T-helper 2 cell (primary cell): ENCODE measurements at regions not wholly inside any gene's neighbourhood (a gene's known extent, or its start where the extent isn't known, plus 50 kb on each side); places are given as distances from the start of the nearest gene placed in this dataset.

Experiments used
- DNase-seq, 5 experiments: peaks; one replicate each; pipeline versions ENCODE4 v3.0.0 to v3.0.0-alpha.2; 2012 to 2022

DNA sequence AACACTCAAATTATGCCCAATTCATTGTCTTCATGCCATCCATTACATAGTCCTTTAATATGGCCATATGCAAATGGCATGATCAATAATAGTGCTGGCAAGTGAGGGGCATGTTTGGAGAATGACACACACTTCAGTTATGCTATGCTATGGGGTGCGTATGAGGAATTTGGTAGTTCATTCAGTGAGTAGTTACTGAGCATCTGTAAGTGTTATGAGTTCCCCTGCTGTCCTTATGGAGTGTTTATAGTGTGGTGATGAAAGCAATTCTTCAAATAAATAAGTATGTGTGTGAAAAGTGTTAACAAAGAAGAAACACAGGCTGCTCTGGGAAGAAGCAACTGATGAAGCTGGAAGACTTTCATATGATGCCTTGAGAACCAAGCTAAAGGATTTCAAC, 383.7 kb upstream of the SLC14A2 start:
- DNase-seq = no peak

DNA sequence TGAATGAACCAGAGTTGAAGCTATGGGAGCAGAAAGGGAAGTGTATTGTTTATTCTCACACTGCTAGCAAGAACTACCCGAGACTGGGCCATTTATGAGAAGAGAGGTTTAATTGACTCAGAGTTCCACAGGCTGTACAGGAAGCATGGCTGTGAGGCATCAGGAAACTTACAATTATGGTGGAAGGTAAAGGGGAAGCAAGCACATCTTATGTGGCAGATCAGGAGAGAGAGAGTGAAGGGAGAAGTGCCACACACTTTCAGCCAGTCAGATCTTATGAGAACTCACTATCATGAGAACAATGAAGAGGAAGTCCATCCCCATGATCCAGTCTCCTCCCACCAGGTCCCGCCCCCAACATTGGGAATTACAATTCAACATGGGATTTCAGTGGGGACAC, 383.2 kb upstream of the SLC14A2 start:
- no peak for DNase-seq

DNA sequence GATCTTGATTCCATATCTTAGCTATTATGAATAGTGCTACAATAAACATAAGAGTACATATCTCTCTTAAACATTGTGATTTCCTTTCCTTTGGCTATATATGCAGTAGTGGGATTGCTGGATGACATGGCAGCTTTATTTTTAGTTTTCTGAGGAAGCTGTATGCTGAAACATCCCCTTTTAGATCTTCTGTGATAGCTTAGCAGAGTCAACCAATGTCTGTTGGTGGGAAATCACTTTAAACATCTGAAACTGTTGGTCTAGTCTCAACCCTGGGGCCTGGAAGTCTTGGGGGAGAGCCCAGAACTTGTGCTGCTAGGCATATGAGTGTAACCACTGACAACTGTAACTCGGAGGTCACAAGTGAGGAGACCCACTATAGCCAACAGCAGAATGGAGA, 378.6 kb upstream of the SLC14A2 start:
- no peak for DNase-seq

DNA sequence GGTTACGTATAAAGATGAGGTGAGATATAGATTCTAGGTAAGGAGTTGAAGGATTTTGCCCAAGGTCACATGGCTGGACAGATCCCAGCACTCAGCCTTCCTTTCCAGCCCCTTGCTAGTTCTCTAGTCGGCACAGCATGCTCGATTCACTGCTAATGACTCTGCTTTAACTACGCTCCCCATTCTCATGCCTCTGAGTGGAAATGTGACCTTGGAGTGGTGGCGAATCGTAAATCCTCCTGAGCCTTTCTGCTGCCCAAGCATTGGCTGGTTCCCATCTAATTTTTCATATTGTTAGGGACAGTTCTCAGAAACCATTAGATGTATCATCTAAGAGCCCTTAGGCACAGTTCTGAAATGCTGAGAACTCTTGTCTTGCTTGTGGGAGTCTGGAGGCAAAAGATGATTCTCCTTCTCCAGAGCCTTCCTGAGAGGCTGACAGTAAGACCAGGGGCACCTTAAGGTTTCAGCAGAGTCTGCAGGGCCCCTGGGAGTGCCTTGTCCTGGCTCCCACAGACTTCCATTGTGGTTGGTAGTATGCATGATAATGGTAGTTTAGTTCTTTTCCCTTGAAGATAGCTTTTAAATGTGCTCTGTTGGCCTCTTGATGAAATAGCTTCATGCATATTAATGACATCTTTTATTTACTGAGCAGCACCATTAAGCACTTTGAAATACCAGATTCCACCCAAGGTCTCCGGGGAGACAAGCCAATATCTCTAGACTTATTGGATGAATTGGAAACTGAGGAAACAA, 377.8 kb upstream of the SLC14A2 start:
- DNase-seq = no peak

DNA sequence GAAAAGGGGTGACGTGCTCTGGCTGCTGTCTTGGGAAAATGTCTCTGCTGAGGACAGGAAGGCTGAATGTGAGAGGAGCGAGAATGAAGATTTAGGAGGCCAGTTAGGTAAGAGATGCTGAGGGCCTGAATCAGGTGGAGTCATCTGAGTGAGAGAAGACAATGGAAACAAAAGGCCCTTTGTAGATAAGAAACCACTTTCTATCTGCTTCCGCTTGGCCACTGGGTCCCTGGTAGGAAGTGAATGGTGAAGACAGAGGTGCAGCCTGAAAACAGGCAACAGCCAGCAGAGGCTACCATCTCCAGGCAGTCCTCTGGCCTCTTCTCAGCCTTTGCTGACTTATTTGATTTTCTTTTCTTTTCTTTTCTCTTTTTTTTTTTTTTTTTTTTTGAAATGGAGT, 374.0 kb upstream of the SLC14A2 start:
- DNase-seq = no peak

DNA sequence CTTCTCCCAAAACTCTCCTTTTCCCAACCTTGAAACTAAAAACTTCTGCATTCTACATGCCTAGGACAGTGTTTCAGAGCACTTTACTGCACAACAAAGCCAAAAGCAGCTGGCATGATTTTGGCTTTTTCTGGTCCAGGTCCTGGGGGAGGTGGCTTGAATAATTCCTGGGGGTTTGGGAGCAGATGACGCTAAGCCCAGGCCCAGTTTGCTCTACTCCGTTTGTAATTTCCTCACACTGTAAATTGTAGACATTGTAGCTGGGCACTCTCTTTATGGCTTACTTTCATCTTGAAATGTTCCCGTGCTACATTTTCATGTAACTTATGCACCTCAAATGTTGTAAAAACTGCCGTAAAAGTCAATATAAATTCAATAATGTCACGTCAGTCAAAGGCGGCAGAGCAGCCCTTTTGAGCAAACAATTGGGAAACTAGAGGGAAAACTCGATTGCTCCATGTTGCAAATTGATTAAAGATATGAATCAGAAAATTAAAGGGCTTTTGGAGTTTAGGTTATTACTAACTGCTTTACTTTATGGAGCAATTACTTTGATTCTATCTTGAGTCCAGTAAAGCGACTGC, 373.2 kb upstream of the SLC14A2 start:
- DNase-seq = no peak

DNA sequence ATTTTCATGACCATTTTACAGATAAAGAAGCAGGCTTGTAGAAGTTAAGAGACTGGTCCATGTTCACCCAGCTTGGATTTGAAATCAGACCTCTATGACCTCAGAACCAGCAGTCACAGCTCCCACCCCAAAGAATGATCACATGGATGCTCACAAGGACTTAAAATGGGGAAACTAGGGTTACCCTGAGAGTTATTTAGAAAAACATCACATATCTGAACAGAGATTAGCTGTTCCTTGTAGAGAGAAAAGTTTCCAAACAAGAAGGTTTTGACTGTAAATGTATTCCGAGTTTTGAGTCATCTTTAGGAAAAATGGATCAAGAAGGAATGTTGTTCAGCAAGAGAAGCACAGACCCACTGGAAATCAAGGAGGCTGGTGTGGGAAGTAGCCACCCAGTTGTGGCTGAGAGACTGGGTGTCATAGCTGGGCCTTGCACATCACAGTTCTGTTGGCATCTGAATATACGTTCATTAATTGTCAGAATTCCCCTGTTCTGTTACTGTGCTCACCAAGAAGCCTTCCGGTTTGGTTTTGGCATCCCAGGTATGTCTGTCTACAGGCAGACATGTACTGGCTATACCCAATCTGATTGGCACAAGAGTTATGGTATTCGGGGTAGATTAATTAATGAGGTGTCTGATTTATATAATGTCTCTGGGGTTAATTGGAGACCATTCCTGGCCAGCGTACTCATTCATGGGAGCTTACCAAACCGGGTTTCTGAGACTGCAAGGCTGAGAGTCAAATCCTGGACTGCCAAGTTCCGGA, 371.8 kb upstream of the SLC14A2 start:
- no peak for DNase-seq

DNA sequence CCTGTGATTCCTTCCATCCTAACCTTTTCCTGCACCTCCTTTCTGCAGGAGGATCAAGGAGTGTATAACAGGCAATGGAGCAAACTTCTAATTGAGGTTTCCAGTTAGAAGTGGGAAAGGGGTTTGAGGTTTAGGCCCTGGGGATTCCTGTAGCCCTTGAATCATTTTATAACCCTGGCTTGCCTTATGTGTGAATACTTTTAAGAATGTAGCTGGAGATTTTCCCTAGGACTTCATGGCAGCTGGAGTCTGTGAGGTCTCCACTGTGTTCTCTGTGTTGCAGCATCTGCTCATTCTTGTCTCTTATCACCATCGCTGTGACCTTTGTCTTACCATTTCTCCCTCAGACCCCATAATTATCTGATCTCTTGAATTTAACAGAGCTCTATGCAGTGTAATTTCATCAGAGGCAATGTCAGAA, 370.2 kb upstream of the SLC14A2 start:
- DNase-seq = no peak

DNA sequence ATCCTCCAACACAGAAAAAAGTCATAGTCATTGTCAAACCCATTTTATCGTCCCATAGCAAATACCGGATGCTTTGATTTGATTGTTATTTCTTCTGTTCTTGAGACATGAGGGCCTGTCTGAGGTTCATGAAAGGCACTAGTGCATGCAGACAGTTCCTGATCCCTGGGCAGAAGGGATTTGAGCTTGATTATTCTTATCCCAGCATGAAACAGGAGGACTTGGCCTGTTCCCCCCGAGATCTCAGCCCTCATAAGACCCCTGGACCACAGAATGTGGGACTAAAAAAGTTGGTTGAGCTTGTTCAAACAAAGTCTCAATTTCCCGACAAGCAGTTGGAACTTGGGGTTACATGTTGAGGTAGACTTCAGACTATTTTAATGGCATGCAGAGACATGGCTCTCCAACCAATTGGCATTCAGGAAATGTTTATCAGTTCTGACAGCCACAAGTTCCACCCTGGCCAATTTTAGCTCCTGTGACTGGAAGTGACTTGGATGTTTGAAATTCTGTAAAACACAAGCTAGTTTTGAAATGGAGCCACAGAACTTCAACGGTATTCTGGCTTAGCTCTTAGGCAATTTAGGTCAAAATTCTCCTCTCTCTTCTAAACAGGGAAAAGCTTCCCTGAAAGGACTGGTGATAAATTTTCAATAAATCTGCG, 366.9 kb upstream of the SLC14A2 start:
- no peak for DNase-seq

DNA sequence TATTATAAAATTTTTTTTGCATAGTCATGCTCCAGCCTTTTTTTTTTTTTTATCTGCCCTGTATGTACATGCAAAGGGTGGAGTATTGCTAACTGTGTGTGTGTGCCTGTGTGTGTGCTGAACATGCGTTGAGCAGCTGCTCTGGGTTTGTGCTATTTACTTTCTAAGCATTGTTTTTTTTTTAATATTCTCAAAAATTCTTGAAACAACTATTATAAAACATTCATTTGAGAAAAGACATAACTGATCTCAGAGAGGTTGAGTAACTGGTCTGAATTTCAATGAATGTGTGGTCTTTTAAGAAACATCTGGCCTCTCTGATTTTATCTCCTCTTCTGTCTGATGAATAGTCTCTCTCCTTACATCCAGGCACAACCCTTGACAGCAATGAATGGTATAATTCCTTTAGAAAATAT, 366.0 kb upstream of the SLC14A2 start:
- no peak for DNase-seq

DNA sequence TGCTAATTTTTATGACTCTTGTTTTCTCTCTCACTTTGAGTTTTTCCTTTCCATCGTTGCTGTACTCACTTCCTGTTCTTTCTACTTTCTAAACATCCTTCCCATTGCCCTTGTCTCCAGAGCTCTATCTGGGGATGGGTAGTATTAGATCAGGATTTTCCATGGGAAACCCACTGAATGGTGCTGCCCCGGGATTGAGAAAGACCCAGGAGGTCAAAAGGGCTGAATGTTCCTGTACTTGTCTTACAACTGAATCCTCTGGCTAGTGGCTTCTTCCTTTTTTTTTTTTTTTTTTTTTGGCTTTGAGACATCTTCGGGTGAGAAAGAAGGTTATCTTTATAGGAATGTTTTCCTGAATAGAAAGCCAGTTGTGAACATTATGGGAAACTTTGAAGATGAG, 364.8 kb upstream of the SLC14A2 start:
- DNase-seq = no peak

DNA sequence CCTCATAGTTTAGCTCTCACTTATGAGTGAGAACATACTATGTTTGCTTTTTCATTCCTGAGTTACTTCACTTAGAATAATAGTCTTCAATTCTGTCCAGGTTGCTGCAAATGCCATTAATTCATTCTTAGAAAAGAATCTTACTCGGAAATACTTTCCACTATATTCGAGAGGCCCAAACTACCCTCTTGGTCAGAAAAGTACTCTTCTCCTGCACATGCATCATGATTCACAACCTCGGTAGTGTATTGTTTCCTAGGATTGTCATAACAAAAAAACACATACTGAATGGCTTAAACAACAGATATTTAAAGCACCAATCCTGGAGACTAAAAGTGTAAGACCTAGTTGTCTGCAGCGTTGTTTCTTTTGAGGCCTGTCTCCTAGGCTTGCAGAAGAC, 364.0 kb upstream of the SLC14A2 start:
- DNase-seq = no peak

DNA sequence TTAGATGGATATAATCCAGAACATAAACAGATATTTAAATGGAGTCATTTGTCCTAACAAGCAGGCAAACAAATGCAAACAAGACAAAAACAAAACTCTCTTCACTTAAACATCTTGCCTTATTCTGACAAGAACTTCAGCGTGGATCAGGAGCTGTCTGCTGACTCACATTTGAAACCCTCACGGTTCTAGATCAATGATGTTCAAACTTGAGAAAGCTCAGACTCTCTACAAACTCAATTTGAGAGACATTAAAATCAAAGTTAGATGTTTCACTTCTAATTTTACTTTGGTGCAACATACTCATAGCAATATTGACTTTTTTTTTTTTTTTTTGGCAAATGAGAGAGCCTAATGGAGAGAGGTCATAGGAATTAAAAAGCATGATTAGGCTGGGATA, 362.8 kb upstream of the SLC14A2 start:
- DNase-seq = no peak

DNA sequence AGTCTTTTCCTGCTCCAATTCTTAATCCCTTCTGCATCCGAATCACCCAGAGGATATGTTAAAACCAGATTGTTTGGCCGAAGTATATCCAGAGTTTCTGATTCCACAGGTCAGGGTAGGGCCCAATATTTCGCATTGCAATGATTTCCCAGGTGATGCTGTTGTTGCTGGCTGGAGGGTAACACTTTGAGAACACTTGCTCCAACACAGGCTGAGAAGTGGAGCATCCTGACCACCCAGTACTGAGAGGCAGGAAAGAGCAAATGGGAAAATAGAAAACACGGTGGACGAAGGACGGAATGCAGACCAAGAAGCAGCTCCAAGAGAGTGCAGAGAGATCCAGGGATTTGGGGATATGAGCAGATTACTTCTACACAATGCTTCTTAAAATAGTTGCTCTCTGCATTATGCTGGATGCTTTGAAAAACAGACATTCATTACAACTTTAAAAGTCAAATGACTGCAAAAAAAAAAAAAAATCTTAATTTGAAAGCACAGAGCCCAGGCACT, 362.2 kb upstream of the SLC14A2 start:
- DNase-seq = no peak

DNA sequence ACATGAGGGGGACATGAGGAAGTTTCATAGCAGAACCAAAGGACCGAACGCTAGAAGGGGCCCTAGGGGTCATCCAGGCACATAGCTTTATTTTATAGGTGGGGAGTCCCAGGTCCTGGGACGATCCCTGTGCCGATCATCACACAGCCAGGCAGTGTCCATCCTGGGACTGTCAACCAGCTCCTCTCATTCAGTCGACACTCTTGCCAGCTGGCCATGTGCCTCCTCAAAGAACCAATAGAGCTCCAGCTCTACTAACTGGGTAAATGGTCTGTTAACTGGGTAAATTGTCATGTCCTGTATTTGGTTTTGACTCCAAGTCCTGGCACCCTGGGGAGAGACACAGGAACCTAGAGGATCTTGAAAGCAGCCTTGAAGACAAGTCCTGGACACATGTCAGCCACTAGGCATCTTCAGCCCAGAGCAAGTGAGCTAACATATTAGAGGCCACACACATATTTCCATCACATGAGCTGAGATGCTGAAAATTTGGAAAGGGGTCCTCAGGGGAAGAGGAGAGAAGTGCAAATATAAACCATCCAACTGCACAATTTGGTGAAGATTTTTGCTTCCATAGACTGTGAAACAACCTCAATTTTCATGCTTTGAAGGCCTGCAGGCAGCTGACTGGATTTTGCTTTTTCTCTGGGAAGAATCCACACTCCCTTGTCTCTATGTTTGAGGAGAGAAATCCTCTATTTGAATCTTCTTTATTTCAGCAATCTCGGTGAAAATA, 361.1 kb upstream of the SLC14A2 start:
- no peak for DNase-seq

DNA sequence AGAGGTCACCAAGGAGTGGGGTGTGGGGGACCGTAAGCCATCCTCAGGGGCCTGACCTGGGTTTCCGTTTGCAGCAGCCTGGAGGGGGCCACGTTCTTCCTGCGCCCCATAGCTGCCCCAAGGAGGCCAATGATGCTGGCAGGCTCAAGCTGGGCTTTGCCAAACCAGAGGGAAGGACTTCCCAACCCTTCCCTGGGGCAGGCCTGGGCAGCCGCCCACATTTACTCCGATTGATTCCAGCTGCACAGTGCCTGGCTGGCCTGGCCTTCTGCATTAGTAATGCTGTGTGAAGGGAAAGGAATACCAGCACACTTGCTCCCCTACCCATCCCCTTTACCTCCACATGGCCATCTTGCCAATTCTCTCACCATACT, 360.6 kb upstream of the SLC14A2 start:
- DNase-seq = no peak

DNA sequence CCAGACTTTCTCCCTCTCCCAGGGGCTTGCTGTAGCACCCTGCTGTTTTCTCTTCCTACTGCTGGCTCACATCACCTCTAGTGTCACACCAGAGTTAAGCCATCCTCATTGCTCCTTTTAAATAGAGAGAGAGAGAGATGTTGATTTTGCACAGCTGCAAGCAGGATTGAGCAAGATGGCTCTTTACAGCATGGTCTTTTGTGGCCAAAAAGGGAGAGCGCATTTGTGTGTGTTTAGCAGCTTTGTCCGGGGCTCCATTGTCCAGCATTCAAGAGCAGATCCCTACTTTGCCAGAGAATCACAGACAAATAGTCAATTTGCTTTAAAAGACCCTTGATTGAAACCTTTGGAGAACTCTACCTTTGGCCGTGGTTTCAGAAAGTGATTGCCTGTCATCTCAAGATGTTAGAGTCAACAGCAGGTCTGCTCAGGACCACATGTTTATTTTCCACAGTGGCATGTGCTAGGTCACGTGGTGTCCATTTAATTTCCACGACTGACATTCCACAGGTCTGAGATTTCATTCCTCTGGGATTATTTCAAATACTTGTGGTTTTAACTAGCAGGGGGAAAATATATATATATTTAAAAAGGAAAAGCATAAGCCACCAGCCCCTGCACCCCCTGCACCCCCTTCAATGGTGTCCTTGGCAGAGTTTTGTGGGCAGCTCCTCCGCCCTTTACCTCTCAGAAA, 359.9 kb upstream of the SLC14A2 start:
- no peak for DNase-seq

DNA sequence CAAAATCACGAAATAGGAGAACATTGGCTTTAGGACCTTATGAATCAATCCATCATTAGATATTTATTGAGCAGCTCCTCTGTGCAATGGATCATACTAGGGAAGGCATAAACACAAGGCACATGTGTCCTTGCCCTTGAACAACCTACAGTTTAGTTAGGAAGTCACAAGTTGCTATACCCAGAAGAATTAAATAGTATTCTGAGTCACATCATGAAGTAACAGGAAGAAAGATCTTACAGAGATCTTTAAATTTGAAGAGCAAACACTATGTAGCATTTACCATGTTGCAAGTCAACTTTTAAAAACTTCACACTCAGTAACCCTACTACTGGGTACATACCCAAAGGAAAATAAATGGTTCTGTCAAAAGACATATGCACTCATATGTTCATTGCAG, 355.2 kb upstream of the SLC14A2 start:
- no peak for DNase-seq

DNA sequence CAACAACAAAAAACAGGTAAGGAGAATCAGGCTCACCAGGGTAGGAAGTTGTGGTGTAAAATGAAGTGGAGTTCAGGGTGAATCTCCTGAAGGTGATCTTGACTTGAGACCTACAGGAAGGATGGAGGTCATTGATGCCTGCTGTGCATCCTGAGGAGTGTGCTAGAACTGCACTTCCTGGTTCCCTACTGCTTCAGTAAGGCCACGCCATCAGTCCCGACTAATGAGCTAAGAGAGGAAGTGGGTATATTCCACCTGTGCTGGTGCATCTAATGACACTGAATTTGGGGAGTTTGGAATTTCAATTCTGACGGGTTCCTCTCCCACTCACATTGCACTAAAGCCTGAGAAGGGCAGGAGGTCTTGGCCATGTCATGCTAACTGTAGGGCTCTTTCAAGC, 349.3 kb upstream of the SLC14A2 start:
- DNase-seq = no peak

DNA sequence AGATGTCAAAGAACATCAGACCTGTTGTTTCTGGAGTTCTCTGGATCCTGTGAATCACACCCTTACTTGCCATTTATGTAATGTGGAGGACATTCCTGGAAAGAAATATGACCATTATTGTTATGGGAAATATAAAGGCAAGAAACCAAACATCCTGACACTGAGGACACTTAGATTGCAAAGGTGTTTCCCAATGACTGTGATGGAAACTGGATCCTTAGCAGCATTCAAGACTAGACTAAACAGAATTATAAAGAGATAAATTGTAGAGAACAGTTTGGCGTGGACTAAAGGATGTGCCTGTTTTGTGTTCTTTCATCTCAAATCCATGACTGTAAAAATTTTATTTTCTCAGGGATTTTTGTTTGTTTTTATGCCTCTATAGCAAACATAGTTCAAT, 347.7 kb upstream of the SLC14A2 start:
- DNase-seq = no peak

DNA sequence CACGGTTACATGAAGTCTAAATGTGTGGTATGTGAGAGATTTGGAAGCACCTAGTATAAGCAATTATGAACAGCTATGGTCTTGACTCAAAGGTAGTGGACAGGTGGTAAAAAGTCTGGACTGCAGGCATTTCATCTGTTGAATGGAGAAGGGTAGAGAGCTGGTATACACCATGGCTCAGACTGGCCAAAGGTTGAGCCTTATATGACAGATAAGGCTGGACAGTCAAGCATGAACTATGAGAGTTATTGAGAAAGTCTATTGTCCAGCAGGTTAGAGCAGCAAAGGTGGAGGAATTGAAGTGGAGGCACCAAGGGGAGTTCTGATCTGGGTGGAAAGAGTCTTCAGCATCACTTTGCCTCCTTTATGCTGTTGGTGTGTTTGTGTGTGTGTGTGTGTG, 346.7 kb upstream of the SLC14A2 start:
- no peak for DNase-seq

DNA sequence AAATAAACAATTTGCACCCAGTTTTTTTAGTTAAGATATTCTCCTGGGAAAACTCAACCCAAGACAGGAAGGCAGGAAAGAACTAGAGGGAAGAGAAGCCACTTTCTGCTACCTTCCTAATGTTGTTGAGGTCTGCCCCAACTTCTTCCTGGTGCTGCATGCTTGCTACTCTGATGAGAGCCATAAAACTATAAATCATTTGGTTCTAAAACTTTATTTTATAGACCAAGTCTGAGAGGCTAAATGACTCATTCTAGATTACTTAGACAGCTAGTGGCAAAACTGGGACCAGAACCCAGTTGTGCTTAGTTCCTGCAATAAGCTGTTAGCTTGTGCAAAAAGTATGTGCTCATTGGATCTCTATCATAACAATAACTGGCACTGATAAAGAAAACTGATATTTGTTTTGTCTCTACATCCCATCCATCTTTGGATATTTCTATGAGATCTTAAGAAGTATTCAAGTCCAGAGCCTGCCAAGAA, 344.9 kb upstream of the SLC14A2 start:
- DNase-seq = no peak
